ENCODE measurements at regions not wholly inside any gene's neighbourhood (a gene's known extent, or its start where the extent isn't known, plus 50 kb on each side); places are given as distances from the start of the nearest gene placed in this dataset.

GRCh38 chr15:89399238-89400115 is 64.9 kb upstream of the POLG start:
- Histone ChIP-seq H3K9me3 (ENCODE audit: control insufficient read depth, insufficient read depth, low read depth, low read length) (no peaks in the 10 kb centered on the region), H2AFZ (ENCODE audit: low read length) (no peak overlapping the region), H3K27me3 (ENCODE audit: control insufficient read depth, insufficient read depth, low read length) (peaks cover 27% of the 10 kb centered on the region), H3K4me1 (ENCODE audit: control insufficient read depth, extremely low read depth, insufficient read depth, low read length) (peaks cover 2% of the 10 kb centered on the region), H3K36me3 (ENCODE audit: control insufficient read depth, insufficient read depth, low read length) (no peaks in the 10 kb centered on the region), H3K9ac (ENCODE audit: insufficient read depth, low read length) (no peak overlapping the region), H3K79me2 (ENCODE audit: control insufficient read depth, insufficient read depth, low read length) (no peaks in the 10 kb centered on the region), H3K4me2 (ENCODE audit: extremely low read depth, insufficient read depth, low read length) (peak overlapping the region; percentile 42), H3K4me3 (replicated peaks in 1 of 4; ENCODE audit: control extremely low read depth in 1 of 4, insufficient read depth in 1 of 4, low read depth in 3 of 4, low read length in 4 of 4) (peak overlapping the region in 1 of 4 experiments; percentile 39), H4K20me1 (ENCODE audit: control insufficient read depth, extremely low read depth, insufficient read depth, low read length) (no peaks in the 10 kb centered on the region), H3K27ac (ENCODE audit: insufficient read depth, low read length) (no peak overlapping the region)
- DNase-seq (ENCODE audit: low read depth in 2 of 2), result peak in 1 of 2 donors; percentile 11
- TF ChIP-seq EZH2 (IDR thresholded peaks at IDR 0.05; ENCODE audit: low read length, missing control alignments) (peak; percentile 56), CTCF (conservative IDR thresholded peaks at IDR 0.05 in 1 of 2, IDR thresholded peaks at IDR 0.05 in 1 of 2; ENCODE audit: low read depth in 1 of 2, low read length in 2 of 2) (peak; percentile 25 to 40)

- H3K4me2 ChIP-seq (ENCODE audit: extremely low read depth, insufficient read depth, low read length), result no peak overlapping the region
These were observed 64.2 kb upstream of the POLG start for GRCh38 chr15:89398896-89399237.

GRCh38 chr15:89397653-89398023 is 63.0 kb upstream of the POLG start:
- Histone ChIP-seq H3K4me2 (ENCODE audit: extremely low read depth, insufficient read depth, low read length) (no peak overlapping the region), H3K27me3 (ENCODE audit: control insufficient read depth, insufficient read depth, low read length) (peaks cover 33% of the 10 kb centered on the region), H3K4me1 (ENCODE audit: control insufficient read depth, extremely low read depth, insufficient read depth, low read length) (peaks cover 2% of the 10 kb centered on the region), H3K4me3 (replicated peaks in 1 of 4; ENCODE audit: control extremely low read depth in 1 of 4, insufficient read depth in 1 of 4, low read depth in 3 of 4, low read length in 4 of 4) (no peak overlapping the region), H3K27ac (ENCODE audit: insufficient read depth, low read length) (no peak overlapping the region), H3K9ac (ENCODE audit: insufficient read depth, low read length) (no peak overlapping the region), H3K9me3 (ENCODE audit: control insufficient read depth, insufficient read depth, low read depth, low read length) (no peaks in the 10 kb centered on the region), H4K20me1 (ENCODE audit: control insufficient read depth, extremely low read depth, insufficient read depth, low read length) (no peaks in the 10 kb centered on the region), H3K36me3 (ENCODE audit: control insufficient read depth, insufficient read depth, low read length) (no peaks in the 10 kb centered on the region), H2AFZ (ENCODE audit: low read length) (no peak overlapping the region), H3K79me2 (ENCODE audit: control insufficient read depth, insufficient read depth, low read length) (no peaks in the 10 kb centered on the region)
- DNase-seq (ENCODE audit: low read depth in 2 of 2), result no peak
- TF ChIP-seq EZH2 (IDR thresholded peaks at IDR 0.05; ENCODE audit: low read length, missing control alignments) (no peak), CTCF (conservative IDR thresholded peaks at IDR 0.05 in 1 of 2, IDR thresholded peaks at IDR 0.05 in 1 of 2; ENCODE audit: low read depth in 1 of 2, low read length in 2 of 2) (no peak)

More at GRCh38 chr15:89398896-89399237, 64.2 kb upstream of the POLG start:
- Histone ChIP-seq H3K4me3 (replicated peaks in 1 of 4; ENCODE audit: control extremely low read depth in 1 of 4, insufficient read depth in 1 of 4, low read depth in 3 of 4, low read length in 4 of 4) (no peak overlapping the region), H3K79me2 (ENCODE audit: control insufficient read depth, insufficient read depth, low read length) (no peaks in the 10 kb centered on the region), H3K27me3 (ENCODE audit: control insufficient read depth, insufficient read depth, low read length) (peaks cover 26% of the 10 kb centered on the region), H3K27ac (ENCODE audit: insufficient read depth, low read length) (no peak overlapping the region), H3K4me1 (ENCODE audit: control insufficient read depth, extremely low read depth, insufficient read depth, low read length) (peaks cover 2% of the 10 kb centered on the region), H3K9ac (ENCODE audit: insufficient read depth, low read length) (no peak overlapping the region), H2AFZ (ENCODE audit: low read length) (no peak overlapping the region), H4K20me1 (ENCODE audit: control insufficient read depth, extremely low read depth, insufficient read depth, low read length) (no peaks in the 10 kb centered on the region), H3K36me3 (ENCODE audit: control insufficient read depth, insufficient read depth, low read length) (no peaks in the 10 kb centered on the region), H3K9me3 (ENCODE audit: control insufficient read depth, insufficient read depth, low read depth, low read length) (no peaks in the 10 kb centered on the region)
- no peak for DNase-seq (ENCODE audit: low read depth in 2 of 2)
- TF ChIP-seq EZH2 (IDR thresholded peaks at IDR 0.05; ENCODE audit: low read length, missing control alignments) (no peak), CTCF (conservative IDR thresholded peaks at IDR 0.05 in 1 of 2, IDR thresholded peaks at IDR 0.05 in 1 of 2; ENCODE audit: low read depth in 1 of 2, low read length in 2 of 2) (no peak)
